ENCODE measurements at regions not wholly inside any gene's neighbourhood (a gene's known extent, or its start where the extent isn't known, plus 50 kb on each side); places are given as distances from the start of the nearest gene placed in this dataset.

GRCh38 chr18:78650926-78651325 lies 328.7 kb upstream of the SALL3 start:
- no peak for DNase-seq (ENCODE audit: low spot score)

- no peak for DNase-seq (ENCODE audit: low spot score)
Measured at GRCh38 chr18:78652001-78652545, 327.5 kb upstream of the SALL3 start.

- no peak for DNase-seq (ENCODE audit: low spot score)
Measured at GRCh38 chr18:78655921-78656320, 323.7 kb upstream of the SALL3 start.

DNA sequence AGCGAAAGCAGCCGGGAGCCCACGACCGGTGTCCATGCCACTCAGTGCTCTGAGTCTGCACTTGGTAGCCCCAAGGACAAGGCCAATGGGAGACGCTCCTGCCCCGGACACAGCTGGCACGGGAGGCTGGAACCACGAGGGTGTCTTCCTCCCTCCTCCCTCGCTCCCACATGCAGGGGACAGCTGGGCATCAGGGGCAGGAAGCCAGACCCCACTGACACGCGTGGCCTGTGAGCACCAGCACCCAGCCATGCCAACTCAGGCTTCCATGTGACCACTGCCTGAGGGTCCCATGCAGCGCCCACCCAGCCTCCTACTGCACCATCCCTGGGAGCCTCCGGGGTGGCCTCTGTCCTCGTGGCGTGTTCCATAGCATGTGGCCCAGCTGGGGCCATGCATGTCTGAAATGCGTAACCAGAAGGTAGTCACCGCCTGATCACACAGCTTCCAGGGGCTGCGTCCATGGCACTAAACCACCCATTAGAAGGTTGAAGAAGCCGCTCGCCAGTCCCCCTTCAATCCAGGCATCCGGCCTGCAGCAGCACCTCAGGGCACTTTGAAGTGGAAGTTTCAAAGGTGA lies 323.2 kb upstream of the SALL3 start:
- DNase-seq (ENCODE audit: low spot score): no peak

- no peak for DNase-seq (ENCODE audit: low spot score)
Measured at GRCh38 chr18:78658531-78658930, 321.1 kb upstream of the SALL3 start.

DNA sequence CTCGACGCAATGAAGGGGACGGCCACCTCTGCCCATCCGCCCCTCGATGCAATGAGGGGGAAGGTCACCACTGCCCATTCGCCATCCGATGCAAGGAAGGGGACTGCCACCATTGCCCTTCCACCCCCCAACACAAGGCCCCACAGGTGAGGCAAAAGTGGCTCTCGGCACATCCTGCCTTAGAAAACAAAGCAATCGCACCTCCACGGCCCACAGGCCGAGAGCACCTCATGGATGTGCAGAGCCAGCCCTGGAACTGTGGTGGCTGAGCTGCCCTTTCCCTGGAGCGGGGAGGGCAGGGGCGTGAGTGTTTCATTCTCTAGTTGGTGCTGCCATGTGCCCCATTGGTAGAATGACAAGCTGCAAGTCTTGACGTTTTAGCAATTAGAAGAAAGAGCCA lies 320.6 kb upstream of the SALL3 start:
- no peak for DNase-seq (ENCODE audit: low spot score)

DNA sequence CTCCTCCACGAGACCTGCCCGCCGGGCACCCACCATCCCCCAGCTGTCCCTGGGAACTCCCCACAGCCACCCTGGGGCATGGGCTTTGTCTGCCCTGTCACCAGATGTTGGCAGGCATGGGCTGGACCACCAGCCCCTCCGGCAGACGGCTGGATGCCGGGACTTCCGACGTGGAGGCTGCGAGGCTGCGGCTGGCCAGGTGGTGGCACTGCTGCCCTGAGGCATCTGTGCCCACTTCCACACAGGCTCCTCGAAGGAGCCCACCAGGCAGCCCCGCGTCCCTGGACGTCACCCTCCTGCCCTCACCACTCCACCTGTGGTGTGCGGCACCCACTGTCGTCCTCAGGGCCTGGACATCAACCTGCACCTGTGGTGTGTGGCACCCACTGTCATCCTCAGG lies 319.9 kb upstream of the SALL3 start:
- DNase-seq (ENCODE audit: low spot score): no peak

- DNase-seq (ENCODE audit: low spot score): no peak
Measured at GRCh38 chr18:78660311-78660710, 319.3 kb upstream of the SALL3 start.

GRCh38 chr18:78661316-78661715 lies 318.3 kb upstream of the SALL3 start:
- no peak for DNase-seq (ENCODE audit: low spot score)

- DNase-seq (ENCODE audit: low spot score): no peak
Measured at GRCh38 chr18:78662879-78663278, 316.7 kb upstream of the SALL3 start.

GRCh38 chr18:78664048-78664447 lies 315.6 kb upstream of the SALL3 start:
- DNase-seq (ENCODE audit: low spot score): no peak

GRCh38 chr18:78664848-78665247 lies 314.8 kb upstream of the SALL3 start:
- DNase-seq (ENCODE audit: low spot score): no peak

- DNase-seq (ENCODE audit: low spot score): no peak
Measured at GRCh38 chr18:78665644-78666043, 314.0 kb upstream of the SALL3 start.

DNA sequence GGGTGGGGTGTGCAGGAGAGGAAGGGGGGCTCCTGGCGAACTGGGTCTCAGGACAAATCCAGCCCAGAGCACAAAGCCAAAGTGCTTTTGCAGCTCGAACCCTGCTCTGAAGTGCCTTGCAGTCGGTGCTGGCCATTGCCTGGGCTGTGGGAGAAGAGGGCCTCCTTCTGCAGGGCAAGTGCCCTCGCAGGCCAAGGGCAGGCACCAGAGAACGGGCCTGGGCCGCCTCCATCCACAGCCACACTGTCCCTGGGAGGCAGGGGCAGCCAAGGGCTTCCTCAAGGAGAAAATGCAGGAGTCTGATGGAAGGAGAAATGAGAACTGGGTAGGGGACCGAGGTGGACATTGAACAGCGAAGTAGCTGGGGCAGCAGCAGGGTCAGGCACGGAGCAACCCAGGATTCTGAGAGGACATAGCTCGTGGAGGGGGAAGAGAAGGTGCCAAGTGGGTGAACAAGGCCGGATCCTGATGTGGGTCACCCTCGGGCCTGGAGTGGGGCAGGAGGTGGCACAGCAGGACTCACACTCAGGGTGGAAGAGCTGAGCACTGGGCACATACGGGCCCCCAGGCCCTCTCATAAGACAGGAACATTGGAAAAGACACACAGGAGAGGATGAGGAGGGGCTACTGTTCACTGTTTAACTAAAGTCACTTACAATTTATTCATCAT lies 312.8 kb upstream of the SALL3 start:
- no peak for DNase-seq (ENCODE audit: low spot score)

GRCh38 chr18:78670778-78671391 lies 308.7 kb upstream of the SALL3 start:
- no peak for DNase-seq (ENCODE audit: low spot score)

GRCh38 chr18:78671551-78671950 lies 308.1 kb upstream of the SALL3 start:
- no peak for DNase-seq (ENCODE audit: low spot score)

- no peak for DNase-seq (ENCODE audit: low spot score)
Measured at GRCh38 chr18:78672862-78673446, 306.7 kb upstream of the SALL3 start.

DNA sequence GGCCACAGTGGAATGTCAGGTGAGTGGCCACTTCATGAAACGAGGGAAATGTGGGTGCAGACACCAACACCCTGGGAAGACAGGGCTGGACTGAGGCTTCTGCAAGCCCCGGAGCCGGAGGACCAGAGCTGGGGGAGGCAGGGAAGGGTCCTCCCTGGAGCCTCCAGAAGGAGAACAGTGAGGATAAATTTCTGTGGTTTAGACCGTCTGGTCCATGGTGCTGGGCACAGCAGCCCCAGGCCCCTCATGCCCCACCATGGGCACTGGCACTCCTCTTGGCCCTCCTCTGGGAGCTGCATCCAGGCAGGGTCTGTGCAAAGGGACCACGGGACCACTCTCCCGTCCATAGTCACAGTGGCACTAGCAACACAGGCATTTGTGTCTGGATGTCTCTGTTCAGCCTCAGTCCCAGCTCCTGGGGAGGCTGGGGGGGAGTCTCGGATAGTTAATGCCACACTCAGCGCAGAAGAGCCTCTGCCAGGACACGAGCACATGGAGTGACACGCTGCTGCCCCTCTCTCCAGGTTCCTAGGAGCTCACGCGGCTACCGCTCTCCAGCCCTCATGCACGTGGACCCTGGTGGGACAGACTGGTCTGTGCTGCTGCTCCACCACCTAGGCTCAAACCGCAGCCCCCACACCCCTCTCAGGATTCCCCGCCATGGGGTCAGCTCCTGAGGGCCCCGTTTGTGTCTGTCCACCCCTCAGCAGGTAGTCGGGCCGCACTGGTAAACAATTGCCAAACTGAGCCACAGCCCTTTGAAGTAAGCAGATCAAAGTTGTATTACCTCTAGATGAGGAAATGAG lies 305.9 kb upstream of the SALL3 start:
- no peak for DNase-seq (ENCODE audit: low spot score)

DNA sequence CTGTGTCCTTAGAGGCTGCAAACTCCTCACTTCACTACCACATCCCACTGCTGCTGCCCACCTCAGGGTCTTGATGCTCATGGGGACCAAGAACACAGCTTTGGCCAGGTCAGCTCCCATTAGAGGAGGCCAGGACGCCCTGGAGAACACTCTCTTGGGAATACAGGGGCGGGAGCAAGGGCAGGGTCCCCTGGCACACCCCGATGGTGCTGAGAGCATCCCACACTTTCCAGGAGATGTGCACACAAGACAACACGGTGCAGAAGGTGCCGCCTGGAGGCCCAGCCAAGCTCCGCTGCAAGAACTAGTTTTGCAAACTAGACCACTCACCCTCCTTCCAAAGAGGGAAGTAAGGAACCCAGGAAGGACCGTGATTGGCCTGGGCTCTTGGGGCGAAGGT lies 304.4 kb upstream of the SALL3 start:
- DNase-seq (ENCODE audit: low spot score): no peak

DNA sequence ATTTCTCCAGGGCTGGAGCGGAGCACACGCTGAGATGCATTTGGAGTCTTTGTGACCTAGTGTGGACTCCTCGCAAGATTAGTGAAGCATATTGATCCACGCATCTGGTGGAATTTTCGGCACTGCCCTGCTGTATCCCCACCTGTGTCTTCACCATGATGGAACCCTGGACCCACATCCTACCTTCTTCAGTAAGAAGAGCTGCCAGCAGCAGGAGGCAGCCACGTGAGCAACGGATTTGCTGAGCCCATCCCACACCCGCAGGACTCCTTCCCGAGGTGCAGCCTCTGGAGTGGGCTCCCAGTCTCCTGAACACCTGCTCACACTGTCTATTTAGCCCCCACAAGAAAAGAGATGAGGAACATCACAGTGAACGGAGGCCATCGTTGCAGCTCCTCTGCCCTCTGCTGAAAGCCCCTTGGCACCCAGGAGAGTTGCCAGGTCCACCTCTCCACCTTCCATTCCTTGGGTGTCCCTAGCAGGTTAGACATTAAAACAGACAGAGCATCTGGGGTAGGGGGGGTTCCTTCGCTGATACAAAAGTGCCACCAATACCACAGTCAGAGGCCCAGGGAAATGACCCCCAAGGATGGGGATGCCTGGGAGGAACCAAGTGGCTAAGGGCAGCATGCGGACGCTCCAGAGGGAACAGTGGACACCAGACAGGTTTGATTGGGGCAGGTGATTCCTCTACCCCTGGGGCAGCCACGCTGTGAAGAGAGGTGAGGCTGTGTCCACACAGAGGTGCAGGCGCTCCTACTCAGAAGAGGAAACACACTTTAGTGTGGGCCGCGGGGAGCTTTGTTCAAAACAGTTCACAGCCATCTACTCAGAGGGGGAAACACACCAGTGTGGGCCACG lies 302.8 kb upstream of the SALL3 start:
- no peak for DNase-seq (ENCODE audit: low spot score)
